ENCODE measurements at regions not wholly inside any gene's neighbourhood (a gene's known extent, or its start where the extent isn't known, plus 50 kb on each side); places are given as distances from the start of the nearest gene placed in this dataset.

GRCh38 chr14:65153101-65153500, 50.8 kb upstream of the MAX start:
- TF ChIP-seq CTCF (IDR thresholded peaks at IDR 0.05; ENCODE audit: borderline replicate concordance) = no peak
- H3K27me3 ChIP-seq (ENCODE audit: low read depth) = no peaks in the 10 kb centered on the region
- H3K4me1 ChIP-seq = peaks cover 6% of the 10 kb centered on the region
- H3K4me3 ChIP-seq = no peak overlapping the region
- no peaks in the 10 kb centered on the region for H3K9me3 ChIP-seq (replicated peaks)
- H3K27ac ChIP-seq (replicated peaks) = no peak overlapping the region
- DNase-seq = no peak
- no peaks in the 10 kb centered on the region for H3K36me3 ChIP-seq
- intact Hi-C loops (cut with micrococcal nuclease) = no loop called here

- Histone ChIP-seq H3K4me3 (no peak overlapping the region), H3K4me1 (peaks cover 6% of the 10 kb centered on the region), H3K27me3 (ENCODE audit: low read depth) (no peaks in the 10 kb centered on the region), H3K36me3 (no peaks in the 10 kb centered on the region), H3K27ac (replicated peaks) (peak overlapping the region; percentile 64), H3K9me3 (replicated peaks) (no peaks in the 10 kb centered on the region)
- TF ChIP-seq CTCF (IDR thresholded peaks at IDR 0.05; ENCODE audit: borderline replicate concordance) = no peak
- intact Hi-C loops (cut with micrococcal nuclease) = no loop called here
- DNase-seq = no peak
These were observed 54.5 kb upstream of the MAX start for GRCh38 chr14:65156568-65157366.

GRCh38 chr14:65159281-65160062, 57.2 kb upstream of the MAX start:
- no peak for TF ChIP-seq CTCF (IDR thresholded peaks at IDR 0.05; ENCODE audit: borderline replicate concordance)
- Histone ChIP-seq H3K27ac (replicated peaks) (no peak overlapping the region), H3K4me3 (no peak overlapping the region), H3K9me3 (replicated peaks) (no peaks in the 10 kb centered on the region), H3K27me3 (ENCODE audit: low read depth) (no peaks in the 10 kb centered on the region), H3K4me1 (peaks cover 6% of the 10 kb centered on the region), H3K36me3 (no peaks in the 10 kb centered on the region)
- no peak for DNase-seq
- intact Hi-C loops (cut with micrococcal nuclease) = loop anchor here (10.0 kb wide), 1 partner anchor 665 kb away; no protein-coding TSS in a partner anchor

GRCh38 chr14:65160091-65160490, 57.8 kb upstream of the MAX start:
- H3K4me1 ChIP-seq = peaks cover 6% of the 10 kb centered on the region
- DNase-seq = no peak
- intact Hi-C loops (cut with micrococcal nuclease) = loop anchor here (10.0 kb wide), 1 partner anchor 665 kb away; no protein-coding TSS in a partner anchor
- H3K4me3 ChIP-seq = no peak overlapping the region
- no peaks in the 10 kb centered on the region for H3K9me3 ChIP-seq (replicated peaks)
- no peak for TF ChIP-seq CTCF (IDR thresholded peaks at IDR 0.05; ENCODE audit: borderline replicate concordance)
- H3K27ac ChIP-seq (replicated peaks) = no peak overlapping the region
- no peaks in the 10 kb centered on the region for H3K27me3 ChIP-seq (ENCODE audit: low read depth)
- H3K36me3 ChIP-seq = no peaks in the 10 kb centered on the region

GRCh38 chr14:65162031-65162430, 59.7 kb upstream of the MAX start:
- no peaks in the 10 kb centered on the region for H3K36me3 ChIP-seq
- TF ChIP-seq CTCF (IDR thresholded peaks at IDR 0.05; ENCODE audit: borderline replicate concordance) = no peak
- no peak overlapping the region for H3K4me3 ChIP-seq
- intact Hi-C loops (cut with micrococcal nuclease) = loop anchor here (10.0 kb wide), 1 partner anchor 663 kb away; no protein-coding TSS in a partner anchor
- DNase-seq = no peak
- H3K9me3 ChIP-seq (replicated peaks) = no peaks in the 10 kb centered on the region
- no peak overlapping the region for H3K27ac ChIP-seq (replicated peaks)
- H3K4me1 ChIP-seq = no peaks in the 10 kb centered on the region
- no peaks in the 10 kb centered on the region for H3K27me3 ChIP-seq (ENCODE audit: low read depth)
